Rectal smooth muscle tissue (tissue), 1 donor: ENCODE measurements at regions not wholly inside any gene's neighbourhood (a gene's known extent, or its start where the extent isn't known, plus 50 kb on each side); places are given as distances from the start of the nearest gene placed in this dataset.

Experiments
- H3K27ac ChIP-seq: one replicate; pipeline ENCODE4 v1.7.0; 2013; ENCODE audit warnings: low read depth, low read length, inconsistent platforms
- H3K27me3 ChIP-seq: one replicate; pipeline ENCODE4 v1.7.0; 2013; ENCODE audit warnings: low read length; ENCODE audit not compliant: control insufficient read depth, insufficient read depth
- H3K36me3 ChIP-seq: one replicate; pipeline ENCODE4 v1.7.0; 2013; ENCODE audit warnings: low read length; ENCODE audit not compliant: control insufficient read depth, insufficient read depth
- H3K4me1 ChIP-seq: one replicate; pipeline ENCODE4 v1.7.0; 2013; ENCODE audit warnings: low read length; ENCODE audit not compliant: control insufficient read depth, insufficient read depth
- H3K4me3 ChIP-seq: one replicate; pipeline ENCODE4 v1.7.0; 2013; ENCODE audit warnings: low read length
- H3K9ac ChIP-seq: one replicate; pipeline ENCODE4 v1.7.0; 2013; ENCODE audit warnings: low read length

DNA sequence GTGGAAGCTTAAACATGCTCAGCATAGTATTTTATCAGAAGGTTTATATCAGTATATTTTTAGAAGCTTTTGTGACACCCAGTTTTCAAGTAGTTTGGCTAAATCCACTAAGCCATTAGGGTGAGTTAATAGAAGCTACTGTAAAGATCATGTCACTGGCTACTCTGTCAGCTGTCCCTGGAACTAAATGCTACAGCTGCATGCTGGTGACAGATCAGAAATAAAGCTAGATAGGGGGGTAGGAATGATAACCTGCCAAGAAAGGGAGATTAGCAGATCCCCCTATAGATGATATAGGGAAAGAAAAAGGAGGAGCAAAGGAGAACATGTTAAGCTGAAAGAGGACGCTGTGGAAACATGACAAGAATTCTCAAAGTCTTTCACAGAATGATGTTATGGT, 363.2 kb downstream of the QKI start:
- no peak overlapping the region for H3K4me3 ChIP-seq
- no peak overlapping the region for H3K9ac ChIP-seq
- H3K27ac ChIP-seq: no peak overlapping the region
- peaks cover 3% of the 10 kb centered on the region for H3K4me1 ChIP-seq
- H3K36me3 ChIP-seq: no peaks in the 10 kb centered on the region
- no peaks in the 10 kb centered on the region for H3K27me3 ChIP-seq

DNA sequence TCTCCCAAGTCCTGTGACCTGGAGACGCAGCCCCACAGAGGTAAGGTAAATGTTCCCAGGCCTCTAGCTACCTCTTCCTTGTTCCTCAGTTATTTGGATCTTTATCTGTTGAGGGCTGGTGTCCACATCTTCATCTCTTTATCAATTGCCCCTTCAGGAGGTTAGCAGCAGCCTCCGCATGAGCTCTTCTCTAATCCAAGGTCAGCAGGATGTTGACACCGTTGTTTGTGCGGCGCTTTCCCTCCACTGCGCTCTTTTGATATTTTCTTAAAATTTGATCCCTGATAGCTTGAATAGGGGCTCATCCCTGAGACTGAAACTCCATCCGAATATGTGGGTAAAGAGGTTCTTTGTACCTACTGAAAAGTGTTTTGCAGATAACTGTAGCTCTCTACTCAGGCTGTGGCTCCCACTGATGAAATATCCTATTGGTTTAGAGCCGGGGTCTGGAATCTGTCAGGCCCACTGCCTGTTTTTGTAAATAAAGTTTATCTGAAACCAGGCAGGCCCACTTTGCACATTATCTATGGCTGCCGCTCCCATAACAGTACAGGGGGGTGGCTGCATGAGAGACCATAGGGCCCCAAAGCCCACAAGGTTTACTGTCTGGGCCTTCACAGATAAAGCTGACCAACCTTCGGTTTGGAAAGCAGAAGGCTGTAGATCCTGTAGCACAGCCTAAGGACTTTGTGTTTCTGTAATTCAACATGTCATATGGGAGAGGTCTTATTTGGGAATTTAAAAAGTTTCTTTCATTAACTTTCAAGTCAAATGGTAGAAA, 362.6 kb downstream of the QKI start:
- Histone ChIP-seq H3K9ac (no peak overlapping the region), H3K27ac (no peak overlapping the region), H3K4me1 (peaks cover 3% of the 10 kb centered on the region), H3K4me3 (no peak overlapping the region), H3K36me3 (no peaks in the 10 kb centered on the region), H3K27me3 (no peaks in the 10 kb centered on the region)

DNA sequence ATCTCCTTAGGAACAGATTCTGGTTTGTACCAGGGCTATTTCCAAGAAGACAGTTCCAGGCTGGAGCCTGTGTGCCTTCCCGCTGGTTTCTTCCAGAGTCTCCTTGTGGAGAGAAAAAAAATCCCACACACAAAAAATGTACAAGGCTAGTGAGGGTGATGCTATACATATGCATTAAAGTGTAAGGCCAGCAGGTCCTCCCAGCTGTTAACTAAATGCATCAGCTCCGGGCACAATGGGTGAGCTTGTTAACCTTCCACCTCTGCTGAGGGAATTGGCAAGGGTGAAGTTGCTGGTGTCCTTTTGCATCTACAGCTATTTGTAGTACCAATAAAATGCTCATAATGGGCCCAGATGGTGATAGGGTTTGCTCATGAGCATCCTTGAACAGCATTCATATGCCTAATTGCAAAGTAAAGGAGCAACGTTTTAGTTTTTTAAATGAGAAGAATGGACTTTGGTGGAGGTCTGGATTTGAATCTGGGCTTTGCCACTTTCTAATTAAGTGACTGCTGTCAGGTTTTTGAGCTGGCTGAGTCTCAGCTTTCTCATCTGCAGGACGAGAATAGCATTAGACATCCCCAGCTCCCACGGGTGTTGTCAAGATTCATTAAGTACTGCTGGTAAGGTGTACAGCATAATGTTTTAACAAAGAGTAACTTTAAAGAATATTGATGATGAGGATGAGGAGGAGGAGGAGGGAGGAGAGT, 361.8 kb downstream of the QKI start:
- Histone ChIP-seq H3K27me3 (no peaks in the 10 kb centered on the region), H3K9ac (no peak overlapping the region), H3K27ac (no peak overlapping the region), H3K36me3 (no peaks in the 10 kb centered on the region), H3K4me3 (no peak overlapping the region), H3K4me1 (peaks cover 3% of the 10 kb centered on the region)

DNA sequence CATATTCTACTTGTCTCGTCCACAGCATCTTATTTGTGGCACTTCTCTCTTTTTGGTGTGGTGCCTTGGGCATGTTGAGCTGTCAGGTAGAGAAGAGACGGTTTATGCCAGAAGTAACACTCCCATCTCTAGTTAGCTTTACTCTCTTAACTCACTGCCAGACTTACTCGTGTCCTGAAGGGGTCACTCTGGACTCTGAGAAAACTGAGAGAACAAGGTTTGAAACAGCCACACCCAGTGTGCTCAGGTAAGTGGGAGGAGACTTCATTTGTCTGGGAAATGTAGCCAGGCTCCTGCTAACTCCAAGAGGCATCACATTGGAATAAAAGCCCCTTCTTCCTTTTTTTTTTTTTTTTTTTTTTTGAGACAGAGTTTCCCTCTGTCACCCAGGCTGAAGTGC, 360.8 kb downstream of the QKI start:
- H3K4me3 ChIP-seq: no peak overlapping the region
- H3K4me1 ChIP-seq: no peaks in the 10 kb centered on the region
- H3K36me3 ChIP-seq: no peaks in the 10 kb centered on the region
- no peak overlapping the region for H3K9ac ChIP-seq
- no peak overlapping the region for H3K27ac ChIP-seq
- H3K27me3 ChIP-seq: no peaks in the 10 kb centered on the region

DNA sequence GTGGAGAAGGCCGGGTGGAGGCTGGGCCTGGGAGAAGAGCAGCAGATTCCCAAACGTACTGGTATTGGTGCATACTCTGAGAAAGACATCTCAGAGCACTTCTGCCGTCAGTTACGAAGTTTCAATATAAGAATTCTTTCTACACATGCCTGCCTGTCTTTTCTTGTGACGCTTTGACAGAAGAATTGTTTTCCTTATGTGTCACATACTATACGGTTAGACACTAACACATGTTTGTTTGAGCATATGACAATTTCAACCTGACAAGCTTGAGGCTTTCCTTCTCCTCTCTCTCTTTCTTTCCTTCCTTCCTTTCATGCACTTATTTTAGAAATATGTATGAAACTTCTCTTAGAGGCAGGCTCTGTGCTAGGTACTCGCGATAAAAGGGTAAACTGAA, 360.0 kb downstream of the QKI start:
- Histone ChIP-seq H3K4me3 (no peak overlapping the region), H3K9ac (no peak overlapping the region), H3K36me3 (no peaks in the 10 kb centered on the region), H3K4me1 (no peaks in the 10 kb centered on the region), H3K27me3 (no peaks in the 10 kb centered on the region), H3K27ac (no peak overlapping the region)

DNA sequence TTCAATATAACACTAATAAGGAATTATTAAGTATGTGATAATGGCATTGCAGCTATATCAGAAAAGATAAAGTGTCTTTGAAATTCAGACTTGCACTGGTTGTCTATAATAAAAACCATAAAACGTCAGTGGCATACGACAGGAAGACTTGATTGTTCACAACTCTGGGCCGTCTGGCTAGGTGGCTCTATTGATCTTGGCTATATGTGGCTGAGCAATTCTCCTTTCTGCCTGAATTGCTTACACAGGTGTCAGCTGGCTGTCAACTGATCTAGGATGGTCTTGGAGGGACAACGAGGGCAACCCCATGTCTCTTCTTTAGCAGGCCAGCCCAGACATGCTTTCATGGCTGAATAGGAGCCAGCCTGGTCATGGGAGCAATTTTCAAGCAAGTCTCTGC, 359.1 kb downstream of the QKI start:
- Histone ChIP-seq H3K4me3 (no peak overlapping the region), H3K27me3 (no peaks in the 10 kb centered on the region), H3K9ac (no peak overlapping the region), H3K36me3 (no peaks in the 10 kb centered on the region), H3K4me1 (no peaks in the 10 kb centered on the region), H3K27ac (no peak overlapping the region)

DNA sequence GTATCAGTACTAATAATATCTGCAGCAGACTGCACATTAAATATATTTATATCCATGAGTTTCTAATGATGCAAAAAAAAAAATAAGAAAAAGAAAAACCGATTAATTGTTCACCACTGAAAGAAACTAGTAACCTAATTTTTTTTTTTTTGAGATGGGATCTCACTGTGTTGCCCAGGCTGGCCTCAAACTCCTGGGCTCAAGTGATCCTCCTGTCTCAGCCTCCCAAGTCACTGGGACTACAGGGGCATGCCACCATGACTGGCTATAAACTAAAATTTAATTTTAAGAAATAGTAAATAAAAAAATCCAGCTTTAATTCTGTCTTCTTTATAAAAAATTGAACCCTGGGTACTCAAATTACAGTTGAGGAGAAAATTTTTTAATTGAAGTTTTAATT, 358.2 kb downstream of the QKI start:
- Histone ChIP-seq H3K4me3 (no peak overlapping the region), H3K4me1 (no peaks in the 10 kb centered on the region), H3K9ac (no peak overlapping the region), H3K27ac (no peak overlapping the region), H3K36me3 (no peaks in the 10 kb centered on the region), H3K27me3 (no peaks in the 10 kb centered on the region)

DNA sequence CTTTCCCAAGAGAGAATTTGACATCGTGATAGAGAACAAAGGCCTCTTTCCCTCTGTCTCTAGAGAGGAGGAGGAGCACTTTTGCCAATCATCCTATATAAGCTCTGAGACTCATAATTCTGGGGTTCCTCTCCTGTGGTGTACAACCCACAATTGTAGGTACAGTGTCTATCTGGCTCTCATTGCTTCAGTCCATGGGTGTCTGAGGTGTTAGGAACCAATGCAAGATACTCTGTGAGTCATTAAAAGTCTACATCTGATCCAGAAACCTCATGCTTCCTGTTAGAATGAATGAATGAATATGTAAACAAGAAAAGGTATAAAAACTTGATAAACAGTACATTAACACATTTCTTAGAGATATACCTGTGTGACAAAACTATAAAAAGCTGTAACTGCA, 356.7 kb downstream of the QKI start:
- Histone ChIP-seq H3K4me1 (no peaks in the 10 kb centered on the region), H3K36me3 (no peaks in the 10 kb centered on the region), H3K27ac (no peak overlapping the region), H3K9ac (no peak overlapping the region), H3K4me3 (no peak overlapping the region), H3K27me3 (no peaks in the 10 kb centered on the region)

DNA sequence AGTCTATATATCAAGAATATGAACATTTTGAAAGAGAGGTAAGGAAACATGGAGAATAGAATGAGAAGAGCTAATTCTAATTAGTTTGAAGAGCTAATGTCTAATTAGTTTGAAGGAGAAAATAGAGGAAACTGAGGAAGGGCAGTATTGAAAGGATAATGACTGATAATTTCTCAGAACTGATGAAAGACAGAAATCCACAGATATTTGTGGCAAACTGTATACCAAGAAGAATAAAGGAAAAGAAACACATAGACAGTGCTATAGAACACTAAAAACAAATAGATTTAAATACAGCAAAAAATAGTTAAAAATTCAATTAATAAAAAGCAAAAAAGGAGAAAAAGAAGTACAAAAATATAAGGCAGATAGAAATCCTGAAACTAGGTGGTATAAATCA, 354.4 kb downstream of the QKI start:
- Histone ChIP-seq H3K9ac (no peak overlapping the region), H3K4me1 (peaks cover 3% of the 10 kb centered on the region), H3K27me3 (no peaks in the 10 kb centered on the region), H3K4me3 (no peak overlapping the region), H3K27ac (no peak overlapping the region), H3K36me3 (no peaks in the 10 kb centered on the region)

DNA sequence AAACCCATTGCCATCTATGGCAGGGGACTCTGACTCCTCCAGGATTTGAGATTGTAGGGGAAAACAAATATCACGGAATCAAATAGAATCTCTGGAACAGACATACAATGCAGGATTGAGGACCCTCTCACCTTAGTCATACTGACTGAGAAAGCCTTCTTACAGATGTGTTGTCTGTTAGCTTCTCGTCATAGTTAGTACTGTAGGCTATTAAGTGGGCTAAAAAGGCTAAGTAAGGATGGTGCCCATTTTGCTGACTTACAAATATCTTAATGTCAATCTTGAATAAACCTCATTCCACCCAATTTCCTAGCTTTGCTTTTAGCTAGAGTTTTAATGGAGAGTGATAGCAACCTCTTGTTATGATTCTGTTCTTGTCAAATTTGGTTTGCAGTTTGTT, 352.4 kb downstream of the QKI start:
- no peaks in the 10 kb centered on the region for H3K36me3 ChIP-seq
- H3K27ac ChIP-seq: no peak overlapping the region
- no peaks in the 10 kb centered on the region for H3K27me3 ChIP-seq
- peaks cover 3% of the 10 kb centered on the region for H3K4me1 ChIP-seq
- no peak overlapping the region for H3K9ac ChIP-seq
- no peak overlapping the region for H3K4me3 ChIP-seq

DNA sequence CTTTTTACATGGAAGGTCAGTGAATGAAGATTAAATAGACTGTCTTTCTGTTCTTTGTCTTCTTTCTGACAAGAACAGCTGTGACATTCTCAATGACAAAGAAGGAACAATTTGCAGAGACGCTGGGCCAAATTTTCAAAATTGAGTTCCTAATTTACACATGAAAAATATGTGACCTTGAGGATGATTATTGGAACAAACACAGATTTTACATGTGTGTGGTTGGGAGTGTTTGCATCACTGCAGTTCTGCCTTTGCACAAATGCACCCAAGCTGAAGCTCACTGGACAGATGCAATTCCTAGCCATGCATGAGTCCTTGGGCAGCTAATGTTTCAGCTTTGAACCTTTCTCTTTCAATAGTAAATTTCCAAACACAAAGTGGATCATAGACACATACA, 350.8 kb downstream of the QKI start:
- no peak overlapping the region for H3K9ac ChIP-seq
- H3K27me3 ChIP-seq: no peaks in the 10 kb centered on the region
- H3K4me3 ChIP-seq: no peak overlapping the region
- H3K36me3 ChIP-seq: no peaks in the 10 kb centered on the region
- peaks cover 3% of the 10 kb centered on the region for H3K4me1 ChIP-seq
- H3K27ac ChIP-seq: no peak overlapping the region

DNA sequence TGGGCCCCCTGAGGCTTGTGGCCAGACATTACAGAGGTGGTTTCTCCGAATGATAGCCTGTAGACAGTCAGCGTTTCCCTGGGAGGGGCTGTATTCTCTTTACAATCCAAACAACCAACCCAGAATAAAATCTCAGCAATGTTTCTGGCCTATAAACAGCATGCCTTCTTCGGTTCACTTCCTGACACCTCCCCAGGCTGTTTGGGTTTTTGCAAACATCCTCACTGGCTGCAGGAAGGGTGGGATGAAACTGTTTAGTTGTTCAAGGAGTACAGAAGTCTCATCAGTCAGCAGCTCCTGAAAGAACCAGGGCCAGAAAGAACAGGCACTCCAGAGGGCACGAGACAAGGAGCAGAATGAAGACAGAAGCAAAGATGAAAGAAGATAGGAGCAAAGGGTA, 350.0 kb downstream of the QKI start:
- H3K36me3 ChIP-seq: no peaks in the 10 kb centered on the region
- H3K27ac ChIP-seq: no peak overlapping the region
- no peak overlapping the region for H3K9ac ChIP-seq
- H3K4me3 ChIP-seq: no peak overlapping the region
- H3K4me1 ChIP-seq: peaks cover 3% of the 10 kb centered on the region
- no peaks in the 10 kb centered on the region for H3K27me3 ChIP-seq

DNA sequence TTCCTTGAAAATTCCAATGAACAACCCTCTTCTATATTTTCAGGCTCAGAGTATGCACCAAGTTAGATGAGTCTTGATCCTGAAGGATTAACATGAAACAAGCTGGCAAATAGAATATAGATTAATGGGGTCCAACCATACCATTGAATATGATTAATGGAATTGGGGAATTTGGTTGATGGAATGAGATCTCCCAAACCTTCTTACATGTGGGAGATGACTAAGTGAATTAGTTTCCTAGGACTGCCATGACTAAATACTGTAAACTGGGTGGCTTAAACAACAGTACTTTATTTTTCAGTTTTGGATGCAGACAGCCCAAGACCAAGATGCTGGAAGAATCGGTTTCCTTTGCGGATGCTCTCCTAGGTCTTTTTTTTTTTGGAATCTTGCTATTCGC, 347.0 kb downstream of the QKI start:
- Histone ChIP-seq H3K9ac (no peak overlapping the region), H3K36me3 (no peaks in the 10 kb centered on the region), H3K27ac (no peak overlapping the region), H3K4me1 (peaks cover 3% of the 10 kb centered on the region), H3K4me3 (no peak overlapping the region), H3K27me3 (no peaks in the 10 kb centered on the region)
